Upper lobe of right lung (tissue), 1 donor: ENCODE measurements at regions not wholly inside any gene's neighbourhood (a gene's known extent, or its start where the extent isn't known, plus 50 kb on each side); places are given as distances from the start of the nearest gene placed in this dataset.

ENCODE experiments used
- ATAC-seq: fragments of 200-7000 bp; cut with Tn5 transposase; one replicate; pipeline ENCODE4 v1.9.1; 2020; ENCODE audit warnings: mild to moderate bottlenecking, moderate library complexity
- DNase-seq: peaks from one replicate; pipeline ENCODE4 v3.0.0-alpha.2; 2020
- H3K27ac ChIP-seq: fragments of 200-600 bp; one replicate; pipeline ENCODE4 v1.8.0; 2022
- H3K27me3 ChIP-seq: fragments of 200-600 bp; one replicate; pipeline ENCODE4 v1.8.0; 2022; ENCODE audit warnings: mild to moderate bottlenecking
- H3K36me3 ChIP-seq: fragments of 200-600 bp; one replicate; pipeline ENCODE4 v1.8.0; 2022
- H3K4me1 ChIP-seq: fragments of 200-600 bp; one replicate; pipeline ENCODE4 v1.8.0; 2022
- H3K4me3 ChIP-seq: fragments of 200-600 bp; one replicate; pipeline ENCODE4 v1.8.0; 2022; ENCODE audit warnings: mild to moderate bottlenecking
- H3K9me3 ChIP-seq: fragments of 200-600 bp; one replicate; pipeline ENCODE4 v1.8.0; 2022
- intact Hi-C: fragments of 100-400 bp; cut with DNase I; formaldehyde crosslinking; loops from one replicate; pipeline ENCODE4 v1.11.0; 2022
- TF ChIP-seq, protein P1 (sequence below): fragments of 200-600 bp; IDR thresholded peaks from one replicate; pipeline ENCODE4 v1.8.0; 2022; ENCODE audit warnings: antibody characterized with exemption
- donor health status: DM: no; HTN: yes; CAD: no; lungs with severe emphysema.

DNA sequence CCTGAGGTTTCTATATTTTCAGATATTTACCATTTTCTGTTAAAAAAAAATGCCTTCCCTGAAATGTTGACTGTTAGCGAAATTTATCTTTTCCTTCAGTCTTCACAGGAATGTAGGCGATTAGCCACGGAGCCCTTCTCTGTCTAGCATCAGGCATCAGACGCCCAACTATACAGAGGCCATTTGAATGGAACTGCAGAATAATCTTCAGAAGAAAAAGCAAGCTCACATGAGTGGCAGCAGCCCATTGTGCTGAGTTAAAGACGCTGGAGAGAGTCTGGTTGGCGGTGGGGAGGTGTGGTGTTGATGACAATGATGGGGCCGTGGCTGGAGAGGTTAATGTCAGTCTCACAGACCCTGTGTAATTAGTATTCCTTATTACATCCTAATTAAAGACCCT is 196.8 kb upstream of the LEF1 start:
- ATAC-seq (no peak), DNase-seq (no peak)
- peaks cover 4% of the 10 kb centered on the region for H3K27me3 ChIP-seq
- TF ChIP-seq, protein P1, sequence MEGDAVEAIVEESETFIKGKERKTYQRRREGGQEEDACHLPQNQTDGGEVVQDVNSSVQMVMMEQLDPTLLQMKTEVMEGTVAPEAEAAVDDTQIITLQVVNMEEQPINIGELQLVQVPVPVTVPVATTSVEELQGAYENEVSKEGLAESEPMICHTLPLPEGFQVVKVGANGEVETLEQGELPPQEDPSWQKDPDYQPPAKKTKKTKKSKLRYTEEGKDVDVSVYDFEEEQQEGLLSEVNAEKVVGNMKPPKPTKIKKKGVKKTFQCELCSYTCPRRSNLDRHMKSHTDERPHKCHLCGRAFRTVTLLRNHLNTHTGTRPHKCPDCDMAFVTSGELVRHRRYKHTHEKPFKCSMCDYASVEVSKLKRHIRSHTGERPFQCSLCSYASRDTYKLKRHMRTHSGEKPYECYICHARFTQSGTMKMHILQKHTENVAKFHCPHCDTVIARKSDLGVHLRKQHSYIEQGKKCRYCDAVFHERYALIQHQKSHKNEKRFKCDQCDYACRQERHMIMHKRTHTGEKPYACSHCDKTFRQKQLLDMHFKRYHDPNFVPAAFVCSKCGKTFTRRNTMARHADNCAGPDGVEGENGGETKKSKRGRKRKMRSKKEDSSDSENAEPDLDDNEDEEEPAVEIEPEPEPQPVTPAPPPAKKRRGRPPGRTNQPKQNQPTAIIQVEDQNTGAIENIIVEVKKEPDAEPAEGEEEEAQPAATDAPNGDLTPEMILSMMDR, result no peak
- H3K4me3 ChIP-seq, result no peak overlapping the region
- H3K36me3 ChIP-seq, result no peaks in the 10 kb centered on the region
- no peaks in the 10 kb centered on the region for H3K9me3 ChIP-seq
- intact Hi-C loops, result no loop called here
- H3K27ac ChIP-seq, result no peak overlapping the region
- H3K4me1 ChIP-seq, result peaks cover 11% of the 10 kb centered on the region

DNA sequence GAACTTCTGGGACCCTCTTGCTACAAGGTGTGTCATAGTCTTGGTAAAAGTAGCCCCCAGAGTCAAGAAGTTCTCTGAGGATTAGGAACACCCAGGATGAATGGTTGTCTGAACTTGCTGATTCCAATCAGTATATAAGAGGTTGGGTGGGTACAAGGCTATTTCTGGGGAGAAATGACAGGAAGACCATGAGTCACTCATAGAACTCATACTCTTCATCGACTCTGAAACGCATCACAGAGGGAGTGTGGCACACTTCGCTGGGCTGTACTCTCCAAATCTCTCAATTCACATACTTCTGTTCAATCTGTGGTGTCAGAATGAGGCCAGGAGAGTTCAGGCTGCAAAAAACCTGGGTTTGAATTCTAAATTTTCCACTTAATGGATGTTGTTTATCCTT is 193.2 kb upstream of the LEF1 start:
- no peak for DNase-seq

DNA sequence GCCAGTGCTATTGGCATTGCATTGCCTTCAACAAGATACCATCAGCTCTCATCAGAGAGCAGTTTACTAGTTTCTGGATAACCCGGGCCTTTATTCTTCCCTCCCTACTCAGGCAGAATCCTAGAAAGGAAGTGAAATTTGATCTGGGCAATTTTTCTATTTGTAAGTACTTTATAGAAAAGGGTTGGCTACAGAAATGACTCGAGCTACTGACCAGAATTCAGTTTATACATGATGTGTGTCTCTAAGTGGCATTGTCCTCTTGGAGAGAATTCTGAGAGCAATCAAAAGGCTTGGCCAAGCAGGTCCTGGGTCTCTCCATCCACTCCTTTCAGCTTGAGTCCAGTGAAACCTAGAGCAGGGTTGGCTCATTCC is 192.7 kb upstream of the LEF1 start:
- intact Hi-C loops, result no loop called here
- DNase-seq, result no peak
- Histone ChIP-seq H3K9me3 (no peaks in the 10 kb centered on the region), H3K4me1 (peaks cover 12% of the 10 kb centered on the region), H3K27ac (no peak overlapping the region), H3K4me3 (no peak overlapping the region), H3K36me3 (no peaks in the 10 kb centered on the region), H3K27me3 (peaks cover 6% of the 10 kb centered on the region)
- ATAC-seq, result no peak
- TF ChIP-seq, protein P1, result no peak

More for the DNA sequence above, 193.2 kb upstream of the LEF1 start:
- no peak for ATAC-seq
- intact Hi-C loops, result no loop called here
- no peaks in the 10 kb centered on the region for H3K36me3 ChIP-seq
- peaks cover 12% of the 10 kb centered on the region for H3K4me1 ChIP-seq
- no peaks in the 10 kb centered on the region for H3K9me3 ChIP-seq
- TF ChIP-seq, protein P1, result no peak
- no peak overlapping the region for H3K4me3 ChIP-seq
- no peak overlapping the region for H3K27ac ChIP-seq
- H3K27me3 ChIP-seq, result peaks cover 6% of the 10 kb centered on the region

- Histone ChIP-seq H3K4me1 (peaks cover 13% of the 10 kb centered on the region), H3K4me3 (no peak overlapping the region), H3K36me3 (no peaks in the 10 kb centered on the region), H3K27ac (peak overlapping the region; percentile 36), H3K27me3 (peaks cover 6% of the 10 kb centered on the region), H3K9me3 (no peaks in the 10 kb centered on the region)
- ATAC-seq (peak; percentile 59), DNase-seq (no peak)
- TF ChIP-seq, protein P1, result no peak
- intact Hi-C loops, result no loop called here
Measured at GRCh38 chr4:108360754-108361445, 192.2 kb upstream of the LEF1 start.

GRCh38 chr4:108359986-108360681 is 191.4 kb upstream of the LEF1 start:
- intact Hi-C loops, result no loop called here

More at GRCh38 chr4:108359986-108360681, 191.4 kb upstream of the LEF1 start:
- TF ChIP-seq, protein P1, result no peak
- Histone ChIP-seq H3K4me3 (no peak overlapping the region), H3K27ac (no peak overlapping the region), H3K27me3 (peaks cover 6% of the 10 kb centered on the region), H3K36me3 (no peaks in the 10 kb centered on the region), H3K9me3 (no peaks in the 10 kb centered on the region), H3K4me1 (peaks cover 19% of the 10 kb centered on the region)
- ATAC-seq (no peak), DNase-seq (no peak)
